ENCODE measurements at regions not wholly inside any gene's neighbourhood (a gene's known extent, or its start where the extent isn't known, plus 50 kb on each side); places are given as distances from the start of the nearest gene placed in this dataset.

- no peak for TF ChIP-seq ZKSCAN8 (CRISPR knock-in tag; IDR thresholded peaks at IDR 0.05; ENCODE audit: borderline replicate concordance)
- TF ChIP-seq CEBPZ (IDR thresholded peaks at IDR 0.05; ENCODE audit: low read length) = no peak
Observed at GRCh38 chrX:63959975-63960374, 175.0 kb upstream of the ARHGEF9 start.

Data from HepG2 (cell line).